Head of caudate nucleus (tissue), 42 donors: ENCODE measurements at regions not wholly inside any gene's neighbourhood (a gene's known extent, or its start where the extent isn't known, plus 50 kb on each side); places are given as distances from the start of the nearest gene placed in this dataset.

ENCODE experiments used
- DNase-seq, 42 donors: peaks; one replicate each; pipeline versions ENCODE4 v3.0.0 to v3.0.0-alpha.2; 2020 to 2021; ENCODE audit warnings: mixed read lengths in 7 of 42
- intact Hi-C: fragments of 100-400 bp; cut with DNase I; formaldehyde crosslinking; loops from one replicate; pipeline ENCODE4 v1.15.0; 2022

DNA sequence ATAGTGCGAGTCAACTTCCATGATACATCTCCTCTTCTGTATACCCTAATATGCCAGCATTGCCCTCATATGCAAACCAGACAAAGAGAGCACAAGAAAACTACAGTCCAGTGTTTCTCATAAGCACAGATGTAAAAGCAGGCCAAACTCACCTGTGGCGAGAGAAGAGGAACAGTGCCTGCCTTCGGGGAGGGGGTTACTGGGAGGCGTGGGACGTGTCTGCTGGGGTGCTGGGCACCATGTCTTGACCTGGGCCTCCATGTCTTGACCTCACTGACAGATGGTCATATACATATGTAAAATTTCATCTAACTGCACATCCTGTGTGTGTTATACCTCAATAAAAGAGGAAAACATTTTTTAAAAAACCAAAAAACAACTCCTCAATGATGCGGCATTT is 159.3 kb upstream of the PPP1R26 start:
- peak in 2 of 42 donors; percentile 13 to 31 for DNase-seq
- intact Hi-C loops, result no loop called here

DNA sequence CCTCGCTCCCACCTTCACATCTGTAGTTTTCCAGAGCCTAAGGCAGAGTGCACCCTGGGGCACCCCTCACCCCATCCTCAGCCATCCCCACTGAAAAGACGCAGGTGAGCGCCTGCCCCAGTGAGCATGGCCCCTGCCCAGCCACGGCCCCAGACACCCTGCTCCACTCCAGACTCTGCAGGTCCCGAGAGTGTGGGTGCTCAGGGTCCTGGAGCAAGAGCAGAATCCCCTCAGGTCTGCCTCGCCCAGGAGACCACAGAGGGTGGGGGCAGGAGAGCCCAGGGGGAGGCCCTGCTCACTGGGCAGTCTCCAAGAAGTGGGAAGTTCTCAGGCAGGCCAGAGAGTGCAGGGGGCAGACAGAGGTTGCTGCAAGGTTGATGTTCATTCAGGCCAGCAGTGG is 158.6 kb upstream of the PPP1R26 start:
- intact Hi-C loops, result no loop called here
- DNase-seq, result peak in 9 of 42 donors; percentile 5 to 31 (median 14)

DNA sequence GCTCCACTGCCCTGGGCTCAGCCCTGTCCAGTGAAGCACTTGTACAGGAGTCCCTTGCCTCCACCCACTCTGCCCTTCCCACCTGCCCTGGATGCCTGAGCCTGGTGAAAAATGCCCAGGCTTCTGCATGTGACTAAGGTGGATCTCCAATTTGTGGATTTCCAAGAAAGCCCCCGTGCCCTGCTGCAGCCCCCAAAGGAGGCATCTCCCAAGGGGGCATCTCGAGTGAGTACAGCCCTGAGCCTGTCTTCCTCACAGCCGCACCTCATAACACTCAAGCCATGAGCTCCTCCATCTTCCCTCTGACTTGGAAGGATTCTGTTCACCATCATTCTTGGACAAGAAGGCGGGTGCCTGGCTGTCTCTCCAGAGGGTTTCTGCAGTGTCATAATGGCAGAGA is 158.0 kb upstream of the PPP1R26 start:
- intact Hi-C loops, result no loop called here
- peak in 5 of 42 donors; percentile 2 to 17 (median 8) for DNase-seq

DNA sequence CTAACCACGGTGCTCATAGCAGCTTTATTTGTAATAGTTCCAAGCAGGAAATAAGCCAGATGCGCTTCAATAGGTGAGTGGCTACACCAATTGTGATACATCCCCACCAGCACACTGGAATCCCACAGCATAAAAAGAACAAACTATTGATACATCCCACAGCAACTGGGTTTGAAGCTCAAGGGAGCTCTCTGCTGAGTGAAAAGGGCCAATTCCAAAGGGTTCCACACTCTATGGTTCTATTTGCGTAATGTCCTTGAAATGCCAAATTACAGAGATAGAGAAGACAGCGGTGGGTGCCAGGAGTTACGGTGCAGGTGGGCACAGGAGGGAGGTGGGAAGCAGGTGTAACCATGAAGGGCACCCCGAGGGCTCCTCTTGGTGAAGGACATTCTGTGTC is 155.3 kb upstream of the PPP1R26 start:
- intact Hi-C loops, result no loop called here

DNA sequence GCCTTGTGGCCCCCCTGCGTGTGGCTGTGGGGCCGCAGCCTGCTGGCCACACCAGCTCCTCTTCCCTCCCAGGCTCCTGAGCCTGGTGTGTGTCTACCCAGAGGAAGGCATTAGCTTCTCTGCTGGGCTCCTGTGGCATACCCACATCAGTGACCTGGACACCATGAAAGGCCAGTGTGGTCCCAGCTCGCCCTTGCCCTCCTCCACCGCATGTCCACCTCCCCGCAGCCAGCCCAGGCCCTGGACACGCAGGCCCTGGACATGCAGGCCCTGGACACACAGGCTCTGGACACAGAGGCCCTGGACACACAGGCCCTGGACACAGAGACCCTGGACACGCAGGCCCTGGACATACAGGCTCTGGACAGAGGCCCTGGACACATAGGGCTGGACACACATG is 153.4 kb upstream of the PPP1R26 start:
- peak in 5 of 42 donors; percentile 0 to 30 (median 4) for DNase-seq
- intact Hi-C loops, result no loop called here

More for the DNA sequence above, 155.3 kb upstream of the PPP1R26 start:
- no peak for DNase-seq

DNA sequence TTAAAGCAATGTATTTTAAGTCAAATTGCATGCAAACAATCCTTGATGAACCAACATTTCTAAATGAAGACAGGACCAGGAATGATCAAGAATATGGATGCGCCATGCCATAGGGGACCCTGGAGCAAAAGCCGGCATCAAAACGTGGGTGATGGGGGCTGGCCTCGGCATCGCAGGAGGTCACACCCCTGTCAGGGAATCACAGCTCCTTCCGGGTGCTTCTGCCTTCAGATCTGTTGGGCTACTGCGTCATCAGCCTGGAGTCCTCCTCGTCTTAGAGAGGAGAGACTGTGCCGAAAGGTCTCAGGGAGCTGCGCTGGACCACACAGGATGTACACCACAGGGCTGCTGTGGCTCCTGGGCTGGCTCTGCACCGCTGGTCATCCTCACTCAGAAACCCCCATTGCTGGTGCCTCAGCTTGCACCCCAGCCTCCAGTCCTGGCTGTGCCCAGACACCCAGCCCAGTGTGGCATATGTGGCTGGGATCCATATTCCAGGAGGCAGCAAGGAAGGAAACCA is 152.9 kb upstream of the PPP1R26 start:
- peak in 11 of 42 donors; percentile 4 to 34 (median 7) for DNase-seq
- intact Hi-C loops, result no loop called here

DNA sequence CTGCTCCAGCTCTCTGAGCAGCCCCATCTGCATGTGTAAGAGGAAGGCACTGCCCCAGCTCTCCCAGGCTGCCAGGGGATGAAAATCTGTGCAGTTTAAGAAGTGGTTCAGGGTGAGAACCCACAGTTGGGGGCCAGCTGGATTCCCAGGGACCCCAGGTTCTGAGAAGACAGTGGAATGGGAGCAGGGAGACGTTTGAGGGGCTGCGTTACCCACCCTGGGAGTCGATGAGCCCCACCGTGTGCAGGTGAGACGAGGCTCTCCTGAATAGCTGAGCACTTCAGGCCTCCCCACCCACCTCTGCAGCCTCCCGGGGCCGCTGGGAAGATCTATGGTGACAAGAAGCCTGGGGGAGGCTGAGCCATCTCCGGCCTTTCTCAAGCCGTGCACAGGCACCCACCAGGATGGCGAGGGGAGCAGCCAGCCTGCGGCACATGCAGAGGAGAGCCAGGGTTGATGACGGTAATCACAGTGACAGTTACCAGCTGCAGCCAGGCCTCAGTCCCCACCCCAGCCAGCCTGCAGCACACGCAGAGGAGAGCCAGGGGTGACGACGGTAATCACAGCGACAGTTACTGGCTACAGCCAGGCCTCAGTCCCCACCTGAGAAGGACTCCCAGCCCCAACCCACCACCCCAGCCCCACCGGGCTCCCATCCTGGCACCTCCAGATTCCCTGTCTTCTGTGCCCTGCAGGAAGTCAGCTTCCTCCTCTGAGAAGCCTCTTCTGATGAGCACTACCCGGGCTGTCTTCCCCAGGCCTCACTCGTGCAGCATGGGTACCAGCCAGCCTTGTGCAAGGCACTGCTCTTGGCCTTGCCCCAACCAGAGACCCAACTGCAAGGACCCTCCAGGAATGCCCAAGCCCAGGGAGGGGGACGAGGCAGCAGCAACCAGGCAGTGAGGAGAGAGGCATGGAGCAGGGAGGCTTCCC is 150.8 kb upstream of the PPP1R26 start:
- peak in 12 of 42 donors; percentile 2 to 33 (median 6) for DNase-seq
- intact Hi-C loops, result no loop called here

DNA sequence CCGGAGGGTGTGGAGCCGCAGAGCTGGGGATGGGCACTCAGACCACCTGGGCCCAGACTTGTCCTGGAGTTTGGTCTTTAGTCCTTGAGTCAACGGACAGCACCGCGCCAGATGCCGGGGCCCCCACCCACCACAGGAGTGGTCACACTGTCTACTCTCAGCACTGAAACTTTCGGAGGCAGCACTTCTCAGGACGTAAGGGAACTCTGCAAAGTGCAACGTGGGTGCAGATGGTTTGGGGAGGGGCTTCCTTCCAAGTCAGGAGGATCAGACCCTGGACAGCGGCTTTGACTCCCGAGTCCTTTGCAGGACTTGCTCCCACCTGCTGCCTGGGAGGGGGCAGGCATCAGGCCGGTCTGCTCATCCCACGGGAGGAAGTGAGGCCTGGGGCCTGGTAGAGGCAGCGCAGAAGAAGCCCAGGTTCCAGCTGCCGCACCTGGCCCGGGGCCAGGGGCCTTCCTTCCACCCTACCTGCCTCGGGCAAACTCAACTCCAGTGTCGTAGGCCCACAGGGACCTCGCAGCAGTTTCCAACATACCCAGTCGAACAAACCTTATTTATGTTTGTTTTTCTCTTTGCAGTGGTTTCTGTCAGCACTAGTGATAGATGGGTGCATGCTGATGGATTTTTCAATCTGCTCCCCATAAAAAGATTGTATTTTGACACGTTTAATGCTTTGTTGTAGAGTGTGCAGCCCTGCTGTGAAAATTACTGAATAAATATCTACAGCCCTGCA is 149.8 kb upstream of the PPP1R26 start:
- intact Hi-C loops, result no loop called here
- DNase-seq, result peak in 13 of 42 donors; percentile 3 to 31 (median 12)

DNA sequence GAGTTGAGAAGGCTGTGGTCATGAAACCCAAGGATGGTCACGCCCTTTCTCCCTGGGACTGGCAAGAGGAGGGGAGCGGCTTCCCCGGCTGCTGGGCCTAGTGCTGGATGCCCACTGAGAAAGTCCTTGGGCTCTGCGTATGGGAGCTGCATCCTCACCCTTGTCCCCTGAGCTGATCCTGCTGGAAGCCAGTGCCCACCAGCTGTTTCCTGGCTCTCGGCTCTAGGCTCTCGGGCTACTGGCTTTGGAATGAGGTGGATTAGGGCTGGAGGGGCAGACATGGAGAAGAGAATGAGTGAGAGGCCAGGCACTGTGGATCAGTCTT is 149.3 kb upstream of the PPP1R26 start:
- DNase-seq, result peak in 10 of 42 donors; percentile 1 to 31 (median 6)
- intact Hi-C loops, result no loop called here

DNA sequence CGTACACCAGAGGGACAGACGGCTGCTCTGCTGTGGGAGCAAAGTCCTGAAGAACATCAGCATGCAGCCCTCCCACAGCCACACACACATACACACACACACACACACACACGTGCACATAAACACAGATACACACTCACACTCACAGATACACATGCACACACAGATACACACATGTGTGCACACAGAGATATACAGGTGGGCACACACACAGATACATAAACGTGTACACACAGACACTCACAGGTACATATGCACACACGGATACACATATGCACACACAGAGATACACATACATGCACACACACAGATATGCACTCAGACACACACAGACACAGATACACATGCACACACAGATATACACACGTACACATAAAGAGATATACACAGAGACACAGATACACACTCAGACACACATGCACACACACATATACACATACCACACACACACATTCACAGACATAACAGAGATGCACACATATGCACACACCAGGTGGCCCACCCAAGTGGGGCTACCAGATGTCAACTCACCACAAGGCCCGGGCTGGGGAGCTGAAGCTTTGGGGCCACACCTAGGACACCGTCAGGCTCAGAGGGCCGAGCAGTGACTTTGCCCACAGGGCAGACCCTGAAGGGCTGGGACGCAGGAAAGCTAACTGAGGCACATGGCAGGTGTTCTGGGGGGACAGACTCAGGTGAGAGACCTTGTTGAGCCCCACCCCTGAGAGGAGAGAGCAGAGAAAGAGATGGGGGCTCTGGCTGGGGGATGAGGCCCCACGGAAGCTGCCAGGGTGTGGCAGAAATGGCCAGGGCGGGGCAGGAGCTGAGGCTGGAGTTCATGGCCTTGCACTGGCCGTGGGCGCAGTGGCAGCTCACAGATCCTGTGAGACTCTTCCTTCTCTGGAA is 148.6 kb upstream of the PPP1R26 start:
- intact Hi-C loops, result no loop called here

DNA sequence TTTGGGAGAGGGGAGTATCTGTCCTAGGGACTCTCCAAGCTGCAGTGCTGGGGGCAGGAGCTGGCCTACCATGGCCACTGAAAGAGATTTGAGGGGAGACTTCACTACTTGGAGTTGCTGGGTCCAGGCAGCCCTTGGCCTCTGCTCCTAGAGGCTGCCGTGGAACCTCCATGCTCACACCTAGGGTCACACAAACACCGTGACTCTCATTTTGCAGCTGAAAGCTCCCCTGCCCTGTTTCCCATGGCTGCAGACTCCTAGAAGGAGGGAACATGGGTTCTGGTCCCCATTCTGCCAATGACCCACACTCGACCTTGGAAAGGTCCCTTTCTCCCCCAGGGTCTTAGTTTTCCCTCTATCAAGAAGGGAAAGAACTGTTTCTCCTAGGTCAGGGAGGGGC is 147.1 kb upstream of the PPP1R26 start:
- DNase-seq, result peak in 6 of 42 donors; percentile 0 to 15 (median 3)
- intact Hi-C loops, result no loop called here

More for the DNA sequence above, 148.6 kb upstream of the PPP1R26 start:
- DNase-seq, result peak in 14 of 42 donors; percentile 3 to 29 (median 11)

DNA sequence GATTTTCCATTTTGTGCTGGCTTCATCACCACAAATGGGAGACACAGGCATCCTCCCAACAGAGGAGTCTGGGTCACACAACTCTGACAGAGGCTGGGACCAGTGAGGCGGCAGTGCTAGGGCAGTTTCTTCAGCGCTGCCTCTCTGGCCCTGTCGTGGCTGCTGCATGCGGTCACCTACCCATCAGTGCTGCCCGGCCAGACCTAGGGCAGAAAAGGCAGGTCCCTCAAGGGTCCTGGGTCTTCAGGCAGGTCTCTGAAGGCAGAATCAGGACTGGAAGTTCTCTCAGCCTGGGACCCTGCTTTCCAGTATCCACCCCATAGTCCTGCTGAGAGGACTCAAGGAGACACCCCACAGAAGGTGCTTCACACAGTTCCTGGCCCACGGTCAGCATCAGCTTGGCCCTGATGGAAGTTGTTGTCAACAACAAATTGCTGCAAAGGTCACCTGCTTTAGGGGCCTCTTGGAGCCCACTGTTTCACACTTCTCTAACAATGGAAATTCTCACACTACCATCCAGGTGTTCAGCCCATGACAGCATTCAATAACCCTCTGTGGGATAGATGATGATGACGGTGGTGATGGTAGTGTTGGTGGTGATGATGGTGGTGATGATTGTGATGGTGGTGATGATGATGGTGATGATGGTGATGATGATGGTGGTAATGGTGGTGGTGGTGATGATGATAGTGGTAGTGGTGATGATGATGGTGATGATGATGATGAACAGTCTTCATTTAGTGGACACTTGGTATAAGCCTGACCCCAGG is 146.4 kb upstream of the PPP1R26 start:
- DNase-seq, result peak in 8 of 42 donors; percentile 4 to 30 (median 8)
- intact Hi-C loops, result no loop called here

DNA sequence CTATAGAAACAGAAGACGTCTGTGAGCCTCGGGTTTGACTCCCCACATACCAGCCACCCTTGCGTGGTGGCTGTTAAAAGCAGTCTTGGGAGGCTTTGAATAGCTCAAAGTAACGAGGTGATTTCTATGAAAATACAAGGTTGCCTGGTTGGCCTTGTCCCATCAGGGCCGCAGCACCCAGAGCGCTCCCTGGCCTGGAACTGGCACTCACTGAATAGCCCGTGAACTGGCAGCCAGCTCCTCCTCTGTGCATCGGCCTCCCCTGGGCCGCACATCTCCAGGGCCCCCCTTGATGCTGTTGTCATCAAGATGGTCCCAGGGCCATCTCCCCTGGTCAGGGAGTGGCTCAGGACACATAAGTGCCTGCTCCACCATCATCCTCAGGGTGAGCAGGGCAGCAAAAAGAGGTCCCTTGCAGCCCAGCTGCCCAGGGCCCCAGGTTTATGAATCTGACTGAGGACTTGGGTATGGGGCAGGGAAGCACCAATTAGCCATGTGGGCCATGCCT is 144.6 kb upstream of the PPP1R26 start:
- intact Hi-C loops, result no loop called here
- DNase-seq, result peak in 11 of 42 donors; percentile 2 to 33 (median 9)

DNA sequence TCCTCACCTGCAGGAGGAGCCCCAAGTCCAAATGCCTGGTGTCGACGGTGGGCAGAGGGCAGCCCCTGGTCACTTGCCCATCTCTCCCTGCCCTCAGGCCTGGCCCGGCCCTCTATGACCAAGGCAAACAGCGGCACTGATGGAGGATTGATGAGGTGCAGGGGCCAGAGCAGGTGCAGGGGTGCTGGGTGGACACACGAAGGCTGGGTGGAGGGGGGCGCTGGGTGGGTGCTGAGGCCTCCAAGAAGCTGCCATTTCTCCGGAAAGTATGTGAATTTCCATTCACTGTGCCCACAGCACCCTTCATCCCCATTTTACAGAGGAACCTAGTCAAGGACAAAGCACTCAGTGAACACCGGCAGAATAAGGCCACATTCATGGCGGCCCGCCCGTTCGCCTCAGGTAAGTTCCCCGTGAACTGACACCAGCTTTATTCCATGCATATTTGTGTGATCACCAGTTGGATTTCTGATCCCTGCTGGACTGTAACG is 143.8 kb upstream of the PPP1R26 start:
- intact Hi-C loops, result no loop called here
- DNase-seq, result peak in 15 of 42 donors; percentile 0 to 26 (median 10)

DNA sequence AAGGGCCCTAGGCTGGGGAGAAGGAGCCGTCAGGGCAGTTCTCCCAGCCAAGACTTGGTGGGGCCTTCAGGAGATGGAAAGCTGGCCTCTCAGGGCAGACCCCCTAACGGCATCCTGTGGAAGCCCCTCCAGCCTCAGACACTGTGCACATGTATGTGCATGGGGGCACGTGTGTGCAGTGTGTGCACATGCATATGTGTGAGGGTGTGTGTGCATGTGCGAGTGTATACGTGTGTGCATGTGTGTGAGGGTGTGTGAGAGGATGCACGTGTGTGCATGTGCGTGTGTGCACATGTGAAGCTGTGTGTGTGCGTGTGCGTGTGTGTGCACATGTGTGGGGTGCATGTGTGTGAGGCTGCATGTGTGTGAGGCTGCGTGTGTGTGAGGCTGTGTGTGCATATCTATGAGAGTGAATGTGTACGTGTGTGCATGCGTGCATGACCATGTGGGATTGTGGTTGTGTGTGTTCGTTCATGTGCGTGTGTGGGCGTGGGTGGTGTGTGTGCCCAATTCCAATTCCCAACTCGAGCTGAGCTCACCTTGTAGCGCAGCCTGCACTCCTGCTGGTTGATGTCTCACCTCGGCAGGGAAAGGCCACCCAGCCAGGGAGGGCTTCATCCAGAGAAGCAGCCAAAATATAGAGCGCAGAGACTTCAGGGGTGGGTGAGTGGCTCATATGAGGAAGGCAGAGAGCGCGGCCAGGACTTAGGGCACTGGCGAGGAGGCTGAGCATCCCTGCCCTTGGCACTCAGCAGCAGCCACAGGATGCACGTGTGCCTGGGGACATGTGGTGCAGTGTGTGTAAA is 142.7 kb upstream of the PPP1R26 start:
- intact Hi-C loops, result no loop called here
- peak in 15 of 42 donors; percentile 2 to 34 (median 12) for DNase-seq

DNA sequence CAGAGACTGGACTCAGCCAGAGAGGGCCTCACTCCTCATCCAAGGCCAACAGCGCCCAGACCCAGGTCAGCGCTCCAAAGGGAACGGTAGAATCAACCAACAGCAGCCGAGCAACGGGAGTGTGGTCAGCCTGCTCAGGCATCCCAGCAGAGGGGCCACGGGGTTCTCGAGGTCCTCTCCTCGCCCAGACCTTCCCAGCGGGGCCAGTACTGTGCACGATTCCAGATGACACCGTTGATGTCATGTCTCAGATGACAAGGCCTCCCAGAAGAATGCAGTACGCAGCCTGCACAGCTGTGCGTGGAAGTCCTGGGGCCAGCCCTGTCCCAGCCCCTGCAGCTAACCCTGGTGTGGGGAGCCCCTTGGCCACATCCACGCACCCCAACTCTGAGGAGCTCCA is 141.0 kb upstream of the PPP1R26 start:
- intact Hi-C loops, result no loop called here
- peak in 11 of 42 donors; percentile 4 to 34 (median 14) for DNase-seq
